Liver (tissue), 3 donors: ENCODE measurements at regions not wholly inside any gene's neighbourhood (a gene's known extent, or its start where the extent isn't known, plus 50 kb on each side); places are given as distances from the start of the nearest gene placed in this dataset.

Source experiments
- CTCF ChIP-seq: fragments of 150-350 bp; IDR thresholded peaks from 2 replicates; pipeline ENCODE4 v1.5.1; 2017; ENCODE audit warnings: improper control_type of control experiment, low read depth, low read length; ENCODE audit not compliant: missing input control
- MAX ChIP-seq: IDR thresholded peaks from 2 replicates; pipeline ENCODE4 v1.6.1; 2016; ENCODE audit warnings: antibody characterized with exemption
- RAD21 ChIP-seq, 2 donors: IDR thresholded peaks; 2 replicates each; pipeline ENCODE4 v1.6.1; 2016; ENCODE audit warnings: antibody characterized with exemption in 2 of 2, mild to moderate bottlenecking in 2 of 2
- donor health status: healthy.
- donor health status: healthy.

- no peak for TF ChIP-seq MAX
- no peak for TF ChIP-seq CTCF
- TF ChIP-seq RAD21 (IDR thresholded peaks at IDR 0.05) = no peak
Observed at GRCh38 chr7:155373359-155374273, 75.9 kb downstream of the INSIG1 start.
